ENCODE measurements at regions not wholly inside any gene's neighbourhood (a gene's known extent, or its start where the extent isn't known, plus 50 kb on each side); places are given as distances from the start of the nearest gene placed in this dataset.

- no peaks in the 10 kb centered on the region for H3K27me3 ChIP-seq (ENCODE audit: insufficient read depth, low read length)
- no peak overlapping the region for H3K27ac Mint-ChIP-seq (ENCODE audit: unreplicated experiment)
- no peaks in the 10 kb centered on the region for H3K4me1 ChIP-seq (ENCODE audit: insufficient read depth, low read length)
- no peak overlapping the region for H3K4me3 ChIP-seq (ENCODE audit: insufficient read depth, low read depth, low read length)
- no peak overlapping the region for H2AFZ ChIP-seq (ENCODE audit: low read depth, low read length)
- no peak overlapping the region for H3K4me2 ChIP-seq (ENCODE audit: low read length)
- DNase-seq (ENCODE audit: low read depth) (no peak), FAIRE-seq (no peak)
- H3K79me2 ChIP-seq (ENCODE audit: insufficient read depth, low read length), result no peaks in the 10 kb centered on the region
- H3K36me3 Mint-ChIP-seq (ENCODE audit: low read depth, unreplicated experiment), result no peaks in the 10 kb centered on the region
- H3K36me3 ChIP-seq (ENCODE audit: insufficient read depth, low read length), result no peaks in the 10 kb centered on the region
- no peaks in the 10 kb centered on the region for H3K9me3 ChIP-seq (ENCODE audit: insufficient read depth, low read depth, low read length)
- peaks cover 4% of the 10 kb centered on the region for H3K27me3 Mint-ChIP-seq (ENCODE audit: low read depth, unreplicated experiment)
- H3K4me1 Mint-ChIP-seq (ENCODE audit: low read depth, unreplicated experiment), result no peaks in the 10 kb centered on the region
- no peak overlapping the region for H3K4me3 Mint-ChIP-seq (ENCODE audit: unreplicated experiment)
- no peak overlapping the region for H3K9ac ChIP-seq (ENCODE audit: low read length)
- H4K20me1 ChIP-seq (ENCODE audit: insufficient read depth, low read length), result no peaks in the 10 kb centered on the region
- TF ChIP-seq EZH2 (IDR thresholded peaks at IDR 0.05; ENCODE audit: insufficient read depth, low read length), result no peak
- no peak for TF ChIP-seq CTCF (IDR thresholded peaks at IDR 0.05; ENCODE audit: insufficient read depth, low read depth, low read length)
- H3K27ac ChIP-seq (ENCODE audit: low read depth, low read length), result no peak overlapping the region
- no peaks in the 10 kb centered on the region for H3K9me3 Mint-ChIP-seq (ENCODE audit: unreplicated experiment)
Observed at GRCh38 chr12:30188602-30189326, 405.0 kb upstream of the TMTC1 start.

- Histone ChIP-seq H4K20me1 (ENCODE audit: insufficient read depth, low read length) (no peaks in the 10 kb centered on the region), H3K27me3 (ENCODE audit: insufficient read depth, low read length) (no peaks in the 10 kb centered on the region), H3K9me3 (ENCODE audit: insufficient read depth, low read depth, low read length) (no peaks in the 10 kb centered on the region), H3K4me1 (ENCODE audit: insufficient read depth, low read length) (no peaks in the 10 kb centered on the region), H3K27ac (ENCODE audit: low read depth, low read length) (no peak overlapping the region), H2AFZ (ENCODE audit: low read depth, low read length) (no peak overlapping the region), H3K4me2 (ENCODE audit: low read length) (no peak overlapping the region), H3K79me2 (ENCODE audit: insufficient read depth, low read length) (no peaks in the 10 kb centered on the region), H3K4me3 (ENCODE audit: insufficient read depth, low read depth, low read length) (no peak overlapping the region), H3K36me3 (ENCODE audit: insufficient read depth, low read length) (no peaks in the 10 kb centered on the region), H3K9ac (ENCODE audit: low read length) (no peak overlapping the region)
- DNase-seq (ENCODE audit: low read depth), result no peak
- Mint-ChIP-seq H3K36me3 (ENCODE audit: low read depth, unreplicated experiment) (no peaks in the 10 kb centered on the region), H3K9me3 (ENCODE audit: unreplicated experiment) (no peaks in the 10 kb centered on the region), H3K4me1 (ENCODE audit: low read depth, unreplicated experiment) (no peaks in the 10 kb centered on the region), H3K4me3 (ENCODE audit: unreplicated experiment) (no peak overlapping the region), H3K27ac (ENCODE audit: unreplicated experiment) (no peak overlapping the region), H3K27me3 (ENCODE audit: low read depth, unreplicated experiment) (peaks cover 6% of the 10 kb centered on the region)
- FAIRE-seq, result no peak
- TF ChIP-seq CTCF (IDR thresholded peaks at IDR 0.05; ENCODE audit: insufficient read depth, low read depth, low read length) (no peak), EZH2 (IDR thresholded peaks at IDR 0.05; ENCODE audit: insufficient read depth, low read length) (no peak)
Observed at GRCh38 chr12:30187426-30187825, 403.7 kb upstream of the TMTC1 start.

GRCh38 chr12:30181334-30181733, 397.6 kb upstream of the TMTC1 start:
- H3K4me3 ChIP-seq (ENCODE audit: insufficient read depth, low read depth, low read length), result no peak overlapping the region
- no peak overlapping the region for H3K27ac ChIP-seq (ENCODE audit: low read depth, low read length)
- no peak overlapping the region for H3K27ac Mint-ChIP-seq (ENCODE audit: unreplicated experiment)
- no peaks in the 10 kb centered on the region for H3K36me3 ChIP-seq (ENCODE audit: insufficient read depth, low read length)
- H3K4me1 ChIP-seq (ENCODE audit: insufficient read depth, low read length), result no peaks in the 10 kb centered on the region
- no peaks in the 10 kb centered on the region for H3K9me3 Mint-ChIP-seq (ENCODE audit: unreplicated experiment)
- H3K9me3 ChIP-seq (ENCODE audit: insufficient read depth, low read depth, low read length), result no peaks in the 10 kb centered on the region
- no peaks in the 10 kb centered on the region for H3K36me3 Mint-ChIP-seq (ENCODE audit: low read depth, unreplicated experiment)
- no peak for DNase-seq (ENCODE audit: low read depth)
- H3K4me2 ChIP-seq (ENCODE audit: low read length), result no peak overlapping the region
- no peak overlapping the region for H2AFZ ChIP-seq (ENCODE audit: low read depth, low read length)
- no peaks in the 10 kb centered on the region for H4K20me1 ChIP-seq (ENCODE audit: insufficient read depth, low read length)
- H3K4me3 Mint-ChIP-seq (ENCODE audit: unreplicated experiment), result no peak overlapping the region
- H3K79me2 ChIP-seq (ENCODE audit: insufficient read depth, low read length), result no peaks in the 10 kb centered on the region
- no peaks in the 10 kb centered on the region for H3K27me3 ChIP-seq (ENCODE audit: insufficient read depth, low read length)
- no peaks in the 10 kb centered on the region for H3K4me1 Mint-ChIP-seq (ENCODE audit: low read depth, unreplicated experiment)
- FAIRE-seq, result no peak
- H3K9ac ChIP-seq (ENCODE audit: low read length), result no peak overlapping the region
- no peak for TF ChIP-seq CTCF (IDR thresholded peaks at IDR 0.05; ENCODE audit: insufficient read depth, low read depth, low read length)
- no peak for TF ChIP-seq EZH2 (IDR thresholded peaks at IDR 0.05; ENCODE audit: insufficient read depth, low read length)
- H3K27me3 Mint-ChIP-seq (ENCODE audit: low read depth, unreplicated experiment), result peaks cover 4% of the 10 kb centered on the region
